AG09309 (cell line): ENCODE measurements at regions not wholly inside any gene's neighbourhood (a gene's known extent, or its start where the extent isn't known, plus 50 kb on each side); places are given as distances from the start of the nearest gene placed in this dataset.

Experiments used
- DNase-seq: peaks from one replicate; pipeline ENCODE4 v3.0.0-alpha.2; 2010; ENCODE audit warnings: low read depth
- H3K4me3 ChIP-seq: 2 replicates; pipeline ENCODE4 v1.5.1; 2011; ENCODE audit warnings: mild to moderate bottlenecking, low read depth, low read length, moderate library complexity; ENCODE audit not compliant: control insufficient read depth
- CTCF ChIP-seq: IDR thresholded peaks from 2 replicates; pipeline ENCODE4 v1.5.1; 2011; ENCODE audit warnings: mild to moderate bottlenecking, low read depth, low read length, inconsistent platforms; ENCODE audit not compliant: insufficient read depth, control insufficient read depth; ENCODE audit errors: missing control alignments

- H3K4me3 ChIP-seq, result no peak overlapping the region
- no peak for TF ChIP-seq CTCF
- no peak for DNase-seq
These were observed 215.7 kb upstream of the PARD3B start for GRCh38 chr2:204329532-204329931.

- DNase-seq, result no peak
- H3K4me3 ChIP-seq, result no peak overlapping the region
- TF ChIP-seq CTCF, result no peak
These were observed 214.1 kb upstream of the PARD3B start for GRCh38 chr2:204331180-204331579.

DNA sequence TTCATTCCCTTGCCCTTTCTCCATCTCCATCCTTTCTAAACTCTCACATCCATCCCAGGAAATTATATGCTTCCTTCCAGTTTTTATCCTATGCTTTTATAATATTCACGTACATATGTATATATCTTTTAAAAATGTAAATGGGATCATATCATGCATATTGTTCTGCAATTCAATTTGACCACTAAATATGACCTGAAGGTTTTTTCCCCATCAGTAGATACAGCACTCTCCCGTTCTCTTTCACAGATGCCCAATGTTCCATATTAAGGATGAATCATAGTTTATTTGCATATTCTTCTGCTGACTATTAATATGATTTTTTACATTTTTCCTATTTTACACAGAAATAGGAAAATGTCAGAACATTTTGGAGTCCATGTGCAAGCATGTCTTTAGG, 213.3 kb upstream of the PARD3B start:
- no peak for TF ChIP-seq CTCF
- DNase-seq, result no peak
- no peak overlapping the region for H3K4me3 ChIP-seq

- no peak overlapping the region for H3K4me3 ChIP-seq
- DNase-seq, result no peak
- TF ChIP-seq CTCF, result no peak
These were observed 212.6 kb upstream of the PARD3B start for GRCh38 chr2:204332706-204333105.

- TF ChIP-seq CTCF, result no peak
- DNase-seq, result no peak
These were observed 211.4 kb upstream of the PARD3B start for GRCh38 chr2:204333861-204334260.

GRCh38 chr2:204335451-204336058, 209.7 kb upstream of the PARD3B start:
- TF ChIP-seq CTCF, result no peak
- H3K4me3 ChIP-seq, result no peak overlapping the region
- no peak for DNase-seq

More at GRCh38 chr2:204333861-204334260, 211.4 kb upstream of the PARD3B start:
- H3K4me3 ChIP-seq, result no peak overlapping the region
